ENCODE measurements at regions not wholly inside any gene's neighbourhood (a gene's known extent, or its start where the extent isn't known, plus 50 kb on each side); places are given as distances from the start of the nearest gene placed in this dataset.

DNA sequence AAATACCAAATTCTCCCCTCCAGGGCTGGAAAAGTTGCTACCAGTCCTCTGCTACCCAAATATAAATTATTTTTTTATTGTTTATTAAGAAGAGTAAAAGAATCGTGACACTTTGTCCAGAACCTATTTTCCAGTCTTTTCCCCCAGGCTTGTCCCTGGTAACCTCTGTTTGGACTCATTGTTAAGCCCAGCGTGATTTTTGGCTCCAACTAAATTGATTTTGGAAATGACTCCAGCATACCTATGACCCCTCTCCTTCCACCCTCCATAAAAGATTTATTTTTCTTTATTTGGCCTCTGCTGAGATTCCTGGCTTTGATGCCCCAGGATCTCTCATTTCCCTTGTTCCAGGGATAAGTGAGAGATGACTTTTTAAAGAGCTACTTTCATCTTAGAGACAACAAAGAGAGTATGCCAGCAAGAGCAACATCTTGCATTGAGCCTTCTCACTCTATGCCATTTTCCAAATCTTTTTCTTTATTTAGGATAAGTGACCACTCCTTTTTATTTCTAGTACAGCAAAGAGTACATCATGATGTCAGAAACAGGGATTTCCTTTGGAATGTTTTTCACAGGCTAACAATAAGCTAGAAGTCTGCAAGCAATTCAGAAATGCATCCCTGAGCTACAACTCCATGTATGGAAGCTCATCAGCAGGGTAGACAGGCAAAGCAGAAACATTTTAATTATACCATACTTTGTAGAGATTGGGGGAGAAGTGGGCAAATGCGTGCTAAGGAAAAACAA lies 75.8 kb downstream of the DAD1 start:
- H3K9me3 ChIP-seq (ENCODE audit: control insufficient read depth, insufficient read depth, low read depth, low read length), result no peaks in the 10 kb centered on the region
- intact Hi-C loops (cut with micrococcal nuclease; ENCODE audit: unreplicated experiment), result no loop called here
- no TSS peak for BruUV-seq (replicated peaks)
- H3K27ac ChIP-seq (ENCODE audit: low read length), result no peak overlapping the region
- H3K27me3 ChIP-seq (ENCODE audit: control insufficient read depth, insufficient read depth, low read length), result 0 out of 2 replicates have a peak, but pooled peaks cover 1% of the 10 kb centered on the region
- CTCF ChIA-PET, result no interaction called here
- H3K4me3 ChIP-seq (ENCODE audit: low read depth in 2 of 2, low read length in 2 of 2), result no peak overlapping the region
- POLR2A ChIA-PET, result no interaction called here
- no peaks in the 10 kb centered on the region for H3K36me3 ChIP-seq (ENCODE audit: control insufficient read depth, insufficient read depth, low read length)
- no peak for TF ChIP-seq TCF7L2 (IDR thresholded peaks at IDR 0.05; ENCODE audit: low read depth, low read length)
- no peak for TF ChIP-seq POLR2AphosphoS5 (IDR thresholded peaks at IDR 0.05; ENCODE audit: low read depth, low read length)
- TF ChIP-seq, protein P1, sequence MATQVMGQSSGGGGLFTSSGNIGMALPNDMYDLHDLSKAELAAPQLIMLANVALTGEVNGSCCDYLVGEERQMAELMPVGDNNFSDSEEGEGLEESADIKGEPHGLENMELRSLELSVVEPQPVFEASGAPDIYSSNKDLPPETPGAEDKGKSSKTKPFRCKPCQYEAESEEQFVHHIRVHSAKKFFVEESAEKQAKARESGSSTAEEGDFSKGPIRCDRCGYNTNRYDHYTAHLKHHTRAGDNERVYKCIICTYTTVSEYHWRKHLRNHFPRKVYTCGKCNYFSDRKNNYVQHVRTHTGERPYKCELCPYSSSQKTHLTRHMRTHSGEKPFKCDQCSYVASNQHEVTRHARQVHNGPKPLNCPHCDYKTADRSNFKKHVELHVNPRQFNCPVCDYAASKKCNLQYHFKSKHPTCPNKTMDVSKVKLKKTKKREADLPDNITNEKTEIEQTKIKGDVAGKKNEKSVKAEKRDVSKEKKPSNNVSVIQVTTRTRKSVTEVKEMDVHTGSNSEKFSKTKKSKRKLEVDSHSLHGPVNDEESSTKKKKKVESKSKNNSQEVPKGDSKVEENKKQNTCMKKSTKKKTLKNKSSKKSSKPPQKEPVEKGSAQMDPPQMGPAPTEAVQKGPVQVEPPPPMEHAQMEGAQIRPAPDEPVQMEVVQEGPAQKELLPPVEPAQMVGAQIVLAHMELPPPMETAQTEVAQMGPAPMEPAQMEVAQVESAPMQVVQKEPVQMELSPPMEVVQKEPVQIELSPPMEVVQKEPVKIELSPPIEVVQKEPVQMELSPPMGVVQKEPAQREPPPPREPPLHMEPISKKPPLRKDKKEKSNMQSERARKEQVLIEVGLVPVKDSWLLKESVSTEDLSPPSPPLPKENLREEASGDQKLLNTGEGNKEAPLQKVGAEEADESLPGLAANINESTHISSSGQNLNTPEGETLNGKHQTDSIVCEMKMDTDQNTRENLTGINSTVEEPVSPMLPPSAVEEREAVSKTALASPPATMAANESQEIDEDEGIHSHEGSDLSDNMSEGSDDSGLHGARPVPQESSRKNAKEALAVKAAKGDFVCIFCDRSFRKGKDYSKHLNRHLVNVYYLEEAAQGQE (IDR thresholded peaks at IDR 0.05; ENCODE audit: insufficient read depth in 1 of 2, low read depth in 2 of 2, low read length in 1 of 2), result no peak
- TF ChIP-seq SIN3A (IDR thresholded peaks at IDR 0.05; ENCODE audit: borderline replicate concordance, insufficient read depth, low read depth, low read length), result no peak
- TF ChIP-seq, protein P2, sequence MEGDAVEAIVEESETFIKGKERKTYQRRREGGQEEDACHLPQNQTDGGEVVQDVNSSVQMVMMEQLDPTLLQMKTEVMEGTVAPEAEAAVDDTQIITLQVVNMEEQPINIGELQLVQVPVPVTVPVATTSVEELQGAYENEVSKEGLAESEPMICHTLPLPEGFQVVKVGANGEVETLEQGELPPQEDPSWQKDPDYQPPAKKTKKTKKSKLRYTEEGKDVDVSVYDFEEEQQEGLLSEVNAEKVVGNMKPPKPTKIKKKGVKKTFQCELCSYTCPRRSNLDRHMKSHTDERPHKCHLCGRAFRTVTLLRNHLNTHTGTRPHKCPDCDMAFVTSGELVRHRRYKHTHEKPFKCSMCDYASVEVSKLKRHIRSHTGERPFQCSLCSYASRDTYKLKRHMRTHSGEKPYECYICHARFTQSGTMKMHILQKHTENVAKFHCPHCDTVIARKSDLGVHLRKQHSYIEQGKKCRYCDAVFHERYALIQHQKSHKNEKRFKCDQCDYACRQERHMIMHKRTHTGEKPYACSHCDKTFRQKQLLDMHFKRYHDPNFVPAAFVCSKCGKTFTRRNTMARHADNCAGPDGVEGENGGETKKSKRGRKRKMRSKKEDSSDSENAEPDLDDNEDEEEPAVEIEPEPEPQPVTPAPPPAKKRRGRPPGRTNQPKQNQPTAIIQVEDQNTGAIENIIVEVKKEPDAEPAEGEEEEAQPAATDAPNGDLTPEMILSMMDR (IDR thresholded peaks at IDR 0.05), result no peak
- in situ Hi-C loops (cut with HindIII; ENCODE audit: low pct_unique_long_range_greater_than_20kb, low sequenced_read_pairs), result no loop called here
- no peak for ATAC-seq
- DNase-seq (ENCODE audit: low read depth, low spot score), result no peak
- no peaks in the 10 kb centered on the region for H3K4me1 ChIP-seq (ENCODE audit: control insufficient read depth, insufficient read depth, low read length)

DNA sequence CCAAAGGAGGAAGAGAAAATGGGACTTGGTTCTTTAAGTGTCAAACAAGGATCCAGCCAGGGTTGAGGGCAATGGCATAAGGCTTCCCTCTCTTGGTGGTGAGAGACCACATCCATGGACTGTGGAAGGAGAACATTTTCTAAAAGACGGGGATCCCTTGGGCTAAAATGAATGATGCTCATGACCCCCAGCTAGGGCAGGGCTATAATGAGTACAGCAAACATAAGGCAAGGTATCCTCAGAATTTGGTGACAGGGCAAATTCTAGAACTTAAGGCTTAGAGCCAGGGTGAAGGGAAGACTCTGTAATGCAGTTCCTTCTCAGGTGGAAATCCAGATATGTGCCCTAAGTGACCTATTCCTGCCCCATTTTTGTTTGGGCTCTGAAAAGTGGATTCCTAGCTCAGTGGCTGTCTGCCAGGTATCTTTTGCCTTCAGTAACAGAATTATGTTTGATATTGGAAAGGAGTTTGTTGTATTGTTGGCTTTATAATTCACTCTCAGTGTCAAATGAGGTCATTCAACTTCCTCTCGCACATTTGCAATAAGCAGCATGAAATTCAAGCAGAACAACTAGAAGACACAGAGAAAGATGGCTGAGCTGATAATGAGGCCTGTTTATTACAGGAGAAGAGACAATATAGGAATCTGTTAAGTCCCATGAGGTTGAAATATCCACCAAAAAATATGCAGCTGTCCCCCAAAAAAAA lies 76.8 kb downstream of the DAD1 start:
- in situ Hi-C loops (cut with HindIII; ENCODE audit: low pct_unique_long_range_greater_than_20kb, low sequenced_read_pairs) (no loop called here), intact Hi-C loops (cut with micrococcal nuclease; ENCODE audit: unreplicated experiment) (no loop called here)
- Histone ChIP-seq H3K4me3 (ENCODE audit: low read depth in 2 of 2, low read length in 2 of 2) (no peak overlapping the region), H3K27ac (ENCODE audit: low read length) (no peak overlapping the region), H3K4me1 (ENCODE audit: control insufficient read depth, insufficient read depth, low read length) (no peaks in the 10 kb centered on the region), H3K27me3 (ENCODE audit: control insufficient read depth, insufficient read depth, low read length) (no peaks in the 10 kb centered on the region), H3K36me3 (ENCODE audit: control insufficient read depth, insufficient read depth, low read length) (no peaks in the 10 kb centered on the region), H3K9me3 (ENCODE audit: control insufficient read depth, insufficient read depth, low read depth, low read length) (no peaks in the 10 kb centered on the region)
- POLR2A ChIA-PET, result no interaction called here
- no TSS peak for BruUV-seq (replicated peaks)
- DNase-seq (ENCODE audit: low read depth, low spot score), result no peak
- CTCF ChIA-PET, result no interaction called here
- TF ChIP-seq POLR2AphosphoS5 (IDR thresholded peaks at IDR 0.05; ENCODE audit: low read depth, low read length) (no peak), TCF7L2 (IDR thresholded peaks at IDR 0.05; ENCODE audit: low read depth, low read length) (no peak), SIN3A (IDR thresholded peaks at IDR 0.05; ENCODE audit: borderline replicate concordance, insufficient read depth, low read depth, low read length) (no peak)
- TF ChIP-seq, protein P1 (IDR thresholded peaks at IDR 0.05; ENCODE audit: insufficient read depth in 1 of 2, low read depth in 2 of 2, low read length in 1 of 2), result no peak
- TF ChIP-seq, protein P2 (IDR thresholded peaks at IDR 0.05), result no peak
- ATAC-seq, result no peak
